Activated T-helper 2 cell treated with anti-CD3 and anti-CD28 coated beads, Interferon-gamma antibody, Interleukin-2, Interleukin-4, amounts not matched to agents 10 μg/mL and 5 μg/mL and 100 μg/mL, durations not matched to agents 14 hours and 24 hours and 36 hours (primary cell): ENCODE measurements at regions not wholly inside any gene's neighbourhood (a gene's known extent, or its start where the extent isn't known, plus 50 kb on each side); places are given as distances from the start of the nearest gene placed in this dataset.

Source experiments
- DNase-seq: peaks from one replicate; pipeline ENCODE4 v3.0.0; 2021; ENCODE audit warnings: low spot score
- H3K27ac Mint-ChIP-seq: one replicate; pipeline ENCODE4 v1.8.0; 2021; ENCODE audit warnings: mixed read lengths
- H3K27me3 Mint-ChIP-seq: one replicate; pipeline ENCODE4 v1.8.0; 2021; ENCODE audit warnings: low read depth, mixed read lengths
- H3K36me3 Mint-ChIP-seq: one replicate; pipeline ENCODE4 v1.8.0; 2021; ENCODE audit warnings: low read depth, mixed read lengths
- H3K4me1 Mint-ChIP-seq: one replicate; pipeline ENCODE4 v1.8.0; 2021; ENCODE audit warnings: low read depth, mixed read lengths
- H3K4me3 Mint-ChIP-seq: one replicate; pipeline ENCODE4 v1.8.0; 2021; ENCODE audit warnings: low read depth, mild to moderate bottlenecking, moderate library complexity, mixed read lengths
- H3K9me3 Mint-ChIP-seq: one replicate; pipeline ENCODE4 v1.8.0; 2021; ENCODE audit warnings: mixed read lengths
- intact Hi-C: fragments of 100-400 bp; cut with micrococcal nuclease; formaldehyde crosslinking; loops from one replicate; pipeline ENCODE4 v1.15.1; 2023

DNA sequence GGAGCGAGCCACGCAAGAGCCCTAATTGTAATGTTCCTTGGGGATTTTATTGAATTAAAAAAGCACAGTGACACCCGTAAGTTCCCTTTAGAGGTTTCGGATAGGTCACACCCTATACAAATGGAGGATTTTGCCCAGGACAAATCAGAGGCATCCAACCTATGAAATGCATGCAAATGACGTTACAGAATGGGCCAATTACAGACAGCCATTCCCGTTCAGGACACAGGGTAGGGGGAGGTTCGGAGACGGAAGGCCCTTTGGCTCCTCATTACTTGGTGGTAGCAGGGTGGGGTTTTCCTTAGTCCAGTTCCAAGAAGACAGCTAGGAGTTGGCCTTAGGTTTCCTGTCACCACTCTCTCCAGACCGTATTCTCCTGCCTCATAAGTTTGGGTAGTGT lies 754.1 kb downstream of the IPMK start:
- Mint-ChIP-seq H3K4me3 (no peak overlapping the region), H3K36me3 (no peaks in the 10 kb centered on the region), H3K27ac (no peak overlapping the region), H3K27me3 (no peaks in the 10 kb centered on the region), H3K9me3 (peaks cover 21% of the 10 kb centered on the region), H3K4me1 (no peaks in the 10 kb centered on the region)
- no peak for DNase-seq
- intact Hi-C loops: no loop called here

DNA sequence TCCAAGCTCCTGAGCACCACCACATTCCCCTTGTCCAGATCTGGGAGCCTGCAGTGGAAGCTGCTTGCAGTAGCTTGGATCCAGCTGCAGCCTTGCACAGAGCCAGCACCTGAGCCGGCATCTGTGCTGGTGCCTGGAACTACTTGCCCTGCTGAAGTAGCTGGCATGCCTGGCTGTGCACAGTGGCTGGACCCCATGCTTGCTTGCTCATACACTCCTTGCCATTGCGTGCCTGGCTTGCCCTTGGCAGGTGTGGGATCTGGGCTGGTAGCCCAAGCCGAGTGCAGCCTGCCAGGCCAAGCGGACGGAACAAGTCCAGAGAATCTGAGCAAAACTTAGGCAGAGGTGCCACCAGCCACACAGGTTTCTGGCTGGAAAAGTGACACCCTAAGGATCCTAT lies 759.9 kb downstream of the IPMK start:
- DNase-seq: no peak
- no peak overlapping the region for H3K27ac Mint-ChIP-seq

DNA sequence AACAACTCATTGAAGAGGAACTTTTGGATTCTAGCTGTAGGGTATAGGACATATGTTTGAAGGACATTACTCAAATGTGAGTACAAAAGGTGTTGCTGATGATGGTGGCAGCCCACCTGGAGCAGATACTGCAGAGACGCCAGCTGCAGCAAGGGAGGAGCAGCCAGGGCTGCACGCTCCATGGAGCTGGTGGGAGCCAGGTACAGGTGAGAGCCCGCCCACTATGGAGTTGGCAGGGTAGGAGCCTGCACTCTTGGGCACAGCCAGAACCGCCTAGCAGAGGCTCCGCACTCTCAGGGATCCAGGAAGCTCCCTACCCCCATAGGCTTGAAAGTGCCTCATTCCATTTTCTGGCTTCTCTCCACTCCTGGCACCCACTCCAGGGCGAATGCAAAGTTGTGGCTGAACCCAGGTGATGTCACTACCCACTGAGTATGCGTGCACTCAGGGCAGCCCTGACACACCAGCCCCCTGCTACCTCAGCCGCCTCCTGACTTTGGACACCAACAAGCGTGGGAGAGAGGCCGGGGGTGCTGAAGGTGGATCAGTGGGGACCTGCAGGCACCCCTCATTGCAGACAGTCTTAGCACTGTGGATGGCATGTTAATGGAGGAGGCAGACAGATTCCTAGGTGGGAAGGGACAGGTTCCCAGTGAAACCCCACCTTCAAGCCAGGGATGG lies 761.1 kb downstream of the IPMK start:
- Mint-ChIP-seq H3K27ac (no peak overlapping the region), H3K4me1 (no peaks in the 10 kb centered on the region), H3K36me3 (no peaks in the 10 kb centered on the region), H3K9me3 (peaks cover 3% of the 10 kb centered on the region), H3K4me3 (no peak overlapping the region), H3K27me3 (no peaks in the 10 kb centered on the region)
- intact Hi-C loops: no loop called here
- no peak for DNase-seq

More for the DNA sequence above, 759.9 kb downstream of the IPMK start:
- no peak overlapping the region for H3K4me3 Mint-ChIP-seq
- H3K36me3 Mint-ChIP-seq: no peaks in the 10 kb centered on the region
- H3K9me3 Mint-ChIP-seq: peaks cover 7% of the 10 kb centered on the region
- no peaks in the 10 kb centered on the region for H3K4me1 Mint-ChIP-seq
- intact Hi-C loops: no loop called here
- no peaks in the 10 kb centered on the region for H3K27me3 Mint-ChIP-seq

DNA sequence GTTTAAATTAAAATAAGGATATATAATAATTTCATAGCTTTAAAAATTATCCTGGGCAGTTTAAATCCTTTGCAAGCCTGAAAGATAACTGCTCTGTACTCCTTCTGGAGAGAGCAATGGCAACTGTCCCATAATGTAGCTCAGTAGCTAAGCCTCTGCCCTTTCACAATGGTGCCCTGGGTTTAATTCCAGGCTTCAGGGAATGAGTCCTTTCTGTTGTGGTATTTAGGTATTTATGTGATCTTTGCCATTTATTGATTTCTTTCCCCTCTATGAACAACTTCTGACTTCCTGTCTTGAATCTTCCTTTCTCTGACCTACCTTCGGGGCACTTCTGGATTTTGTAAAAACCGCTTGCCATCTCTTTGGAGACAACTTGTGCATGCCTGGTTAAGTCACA lies 773.2 kb downstream of the IPMK start:
- peaks cover 15% of the 10 kb centered on the region for H3K9me3 Mint-ChIP-seq
- H3K4me1 Mint-ChIP-seq: no peaks in the 10 kb centered on the region
- no peak overlapping the region for H3K4me3 Mint-ChIP-seq
- intact Hi-C loops: no loop called here
- no peaks in the 10 kb centered on the region for H3K27me3 Mint-ChIP-seq
- DNase-seq: no peak
- H3K36me3 Mint-ChIP-seq: no peaks in the 10 kb centered on the region
- H3K27ac Mint-ChIP-seq: no peak overlapping the region

DNA sequence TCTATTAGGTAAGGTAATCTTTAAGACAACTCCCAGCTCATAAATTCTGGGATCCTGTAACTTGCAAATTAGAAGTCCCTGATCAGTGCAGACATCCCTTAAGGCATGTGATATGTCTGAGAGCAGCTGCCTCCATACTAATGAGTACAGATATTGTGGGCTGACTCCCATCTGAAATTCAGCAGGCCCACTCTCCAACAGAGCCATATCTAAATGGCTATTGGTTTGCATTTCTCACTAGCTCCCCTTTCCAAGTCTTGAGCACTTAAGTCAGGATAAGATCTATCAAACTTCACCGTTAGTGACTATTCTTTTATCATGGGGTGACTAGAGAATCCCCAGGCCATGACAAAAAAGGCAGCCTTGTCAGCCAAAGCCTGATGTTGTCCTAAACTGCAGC lies 785.4 kb downstream of the IPMK start:
- Mint-ChIP-seq H3K4me3 (no peak overlapping the region), H3K4me1 (no peaks in the 10 kb centered on the region)
- intact Hi-C loops: no loop called here

DNA sequence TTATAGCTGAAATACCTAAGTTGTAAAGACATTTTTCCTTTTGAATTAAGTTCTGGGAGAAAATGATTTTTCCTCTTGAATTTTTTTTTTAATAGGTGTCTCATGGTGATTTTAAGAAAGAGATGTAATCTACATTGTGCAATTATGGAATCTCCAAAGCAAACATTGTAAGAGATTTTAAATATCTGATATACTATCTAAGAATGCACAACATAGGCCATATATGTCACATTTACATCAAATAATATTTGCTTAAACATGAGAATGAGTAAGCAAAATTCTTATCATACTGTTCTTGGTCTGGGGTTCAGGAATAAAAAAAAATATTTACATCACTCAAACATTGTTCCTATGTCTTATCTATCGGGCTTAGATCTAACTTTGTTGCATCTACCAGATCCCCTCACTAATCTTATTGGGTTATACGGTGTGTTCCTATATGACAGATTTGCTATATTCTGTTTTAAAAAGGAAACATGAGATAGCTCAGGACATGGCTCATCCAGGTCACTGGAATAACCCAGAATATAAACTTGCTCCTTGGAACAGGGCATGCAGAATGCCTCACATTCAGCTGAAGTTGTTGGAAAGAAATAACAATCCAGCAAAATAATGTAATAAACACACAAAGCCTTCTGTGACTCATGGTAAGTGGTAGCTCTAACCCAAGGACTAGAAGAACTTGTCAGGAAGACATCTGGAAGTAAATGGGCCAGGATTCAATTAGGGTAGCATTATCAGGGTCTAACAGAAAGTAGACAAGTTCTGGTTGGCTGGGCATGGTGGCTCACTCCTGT lies 794.7 kb downstream of the IPMK start:
- H3K4me1 Mint-ChIP-seq: no peaks in the 10 kb centered on the region
- no peaks in the 10 kb centered on the region for H3K36me3 Mint-ChIP-seq
- H3K9me3 Mint-ChIP-seq: no peaks in the 10 kb centered on the region
- no peak for DNase-seq
- H3K4me3 Mint-ChIP-seq: no peak overlapping the region
- no peaks in the 10 kb centered on the region for H3K27me3 Mint-ChIP-seq
- intact Hi-C loops: no loop called here
- no peak overlapping the region for H3K27ac Mint-ChIP-seq

More for the DNA sequence above, 785.4 kb downstream of the IPMK start:
- DNase-seq: no peak
- no peak overlapping the region for H3K27ac Mint-ChIP-seq
- H3K36me3 Mint-ChIP-seq: no peaks in the 10 kb centered on the region
- no peaks in the 10 kb centered on the region for H3K27me3 Mint-ChIP-seq
- peaks cover 16% of the 10 kb centered on the region for H3K9me3 Mint-ChIP-seq

DNA sequence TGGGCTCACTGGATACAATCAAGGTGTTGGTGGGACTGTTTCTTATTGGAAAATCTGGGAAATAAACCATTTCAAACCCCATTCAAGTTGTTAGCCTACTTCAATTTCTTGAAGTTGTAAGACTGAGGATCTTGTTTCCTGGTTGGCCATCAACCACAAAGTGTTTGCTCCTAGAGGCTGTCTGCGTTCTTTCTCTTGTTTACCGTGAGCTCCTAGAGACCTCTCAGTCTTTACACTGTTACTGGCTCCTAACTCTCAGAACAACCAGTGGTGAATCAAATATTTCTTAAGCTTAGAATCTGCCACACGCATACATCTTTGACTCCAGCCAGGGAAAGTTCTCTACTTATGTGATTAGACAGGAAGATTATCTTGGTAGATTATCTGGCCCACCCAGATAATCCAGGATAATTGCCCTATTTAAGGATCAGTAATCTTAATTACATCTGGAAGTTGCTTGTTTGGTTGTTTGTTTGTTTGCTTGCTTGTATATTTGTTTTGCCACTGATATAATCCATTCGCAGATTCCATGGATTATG lies 798.7 kb downstream of the IPMK start:
- intact Hi-C loops: no loop called here
- Mint-ChIP-seq H3K27ac (no peak overlapping the region), H3K27me3 (no peaks in the 10 kb centered on the region), H3K4me1 (no peaks in the 10 kb centered on the region), H3K4me3 (no peak overlapping the region), H3K36me3 (no peaks in the 10 kb centered on the region), H3K9me3 (no peaks in the 10 kb centered on the region)
- no peak for DNase-seq

DNA sequence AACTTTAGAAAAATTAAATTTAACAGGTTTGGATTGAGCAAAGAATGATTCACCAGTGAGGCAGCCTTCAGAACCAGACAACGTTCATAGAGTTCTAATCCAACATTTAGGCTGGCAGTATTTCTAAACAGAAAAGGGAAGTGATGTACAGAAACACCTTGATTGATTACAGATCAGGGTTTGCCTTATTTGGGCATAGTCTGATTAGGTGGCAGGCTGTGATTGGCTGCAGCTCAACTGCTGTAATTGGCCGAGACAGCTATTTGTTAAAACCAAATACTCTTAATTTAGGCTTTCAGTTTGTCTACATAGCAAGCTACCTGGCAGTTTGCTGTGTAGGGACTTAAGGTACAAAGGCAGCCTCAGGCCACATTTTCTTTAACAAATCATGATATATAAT lies 802.5 kb downstream of the IPMK start:
- Mint-ChIP-seq H3K4me1 (no peaks in the 10 kb centered on the region), H3K27ac (no peak overlapping the region), H3K9me3 (no peaks in the 10 kb centered on the region), H3K27me3 (no peaks in the 10 kb centered on the region), H3K4me3 (no peak overlapping the region), H3K36me3 (no peaks in the 10 kb centered on the region)
- no peak for DNase-seq
- intact Hi-C loops: no loop called here

DNA sequence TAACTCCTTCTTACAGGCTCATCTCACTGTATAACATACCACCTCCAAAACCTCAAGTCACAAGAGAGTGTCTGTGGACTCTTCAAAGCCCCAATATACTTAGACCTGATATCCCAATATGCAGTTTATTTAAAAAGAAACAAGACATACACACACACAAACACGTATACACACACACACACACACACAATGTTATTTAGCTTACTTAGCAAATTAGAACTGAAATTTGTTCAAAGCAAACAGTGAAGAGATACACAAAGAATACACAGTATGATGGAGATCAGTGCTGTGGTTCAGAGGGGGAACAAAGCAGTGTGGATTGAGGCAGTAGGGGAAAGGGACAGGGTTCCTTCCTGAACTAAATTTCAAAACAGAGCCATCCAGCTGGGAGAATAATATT lies 807.2 kb downstream of the IPMK start:
- H3K27me3 Mint-ChIP-seq: no peaks in the 10 kb centered on the region
- intact Hi-C loops: no loop called here
- no peak for DNase-seq
- no peaks in the 10 kb centered on the region for H3K4me1 Mint-ChIP-seq
- no peak overlapping the region for H3K27ac Mint-ChIP-seq
- H3K36me3 Mint-ChIP-seq: no peaks in the 10 kb centered on the region
- no peak overlapping the region for H3K4me3 Mint-ChIP-seq
- peaks cover 7% of the 10 kb centered on the region for H3K9me3 Mint-ChIP-seq

DNA sequence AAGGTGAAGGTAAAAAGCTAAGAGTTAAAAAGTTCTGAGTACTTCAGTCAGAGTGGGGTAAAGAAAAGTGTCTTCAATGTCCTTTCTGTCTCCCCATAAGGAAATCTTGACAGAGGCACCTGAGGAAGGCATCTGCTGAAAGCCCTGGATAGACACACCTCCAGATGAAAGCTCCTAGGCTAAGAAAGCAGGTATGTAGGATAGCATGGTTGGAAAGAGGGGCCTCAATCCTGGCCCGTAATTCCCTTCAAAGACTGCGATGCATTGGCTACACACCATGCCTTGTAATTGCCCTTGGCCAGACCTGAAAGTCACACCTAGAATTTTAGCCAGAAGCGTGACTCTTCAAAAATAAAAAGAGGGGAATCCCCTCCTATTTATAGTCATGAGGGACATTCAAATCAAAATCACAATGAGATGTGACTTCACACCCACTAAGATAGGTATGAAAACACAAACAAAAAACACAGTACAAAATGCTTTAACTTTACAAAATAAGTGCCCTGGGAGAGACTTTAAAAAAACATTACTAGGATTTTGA lies 809.7 kb downstream of the IPMK start:
- Mint-ChIP-seq H3K4me3 (no peak overlapping the region), H3K27me3 (no peaks in the 10 kb centered on the region), H3K9me3 (peaks cover 7% of the 10 kb centered on the region), H3K27ac (no peak overlapping the region), H3K36me3 (no peaks in the 10 kb centered on the region), H3K4me1 (no peaks in the 10 kb centered on the region)
- no peak for DNase-seq
- intact Hi-C loops: no loop called here

DNA sequence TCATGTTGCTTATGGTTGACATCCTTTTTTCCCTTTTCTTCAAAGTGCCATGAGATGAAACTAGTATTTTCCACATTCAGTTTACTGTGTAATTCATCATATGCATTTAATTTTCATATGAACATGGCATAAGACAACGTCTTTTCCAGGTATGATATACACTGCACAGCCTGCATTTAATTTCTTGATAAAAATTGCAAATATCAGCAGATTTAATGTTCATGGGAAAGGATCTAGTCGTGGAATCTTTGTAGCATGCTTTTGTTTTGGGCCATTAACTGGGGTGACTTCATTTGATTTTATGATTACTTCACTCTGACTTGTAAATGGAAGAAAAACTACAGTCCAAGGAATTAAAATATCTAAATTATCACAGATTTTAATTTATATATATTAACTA lies 837.3 kb downstream of the IPMK start:
- H3K4me1 Mint-ChIP-seq: no peaks in the 10 kb centered on the region
- no peak overlapping the region for H3K4me3 Mint-ChIP-seq
- no peaks in the 10 kb centered on the region for H3K9me3 Mint-ChIP-seq
- H3K27ac Mint-ChIP-seq: no peak overlapping the region
- intact Hi-C loops: no loop called here
- DNase-seq: no peak
- H3K27me3 Mint-ChIP-seq: no peaks in the 10 kb centered on the region
- no peaks in the 10 kb centered on the region for H3K36me3 Mint-ChIP-seq

DNA sequence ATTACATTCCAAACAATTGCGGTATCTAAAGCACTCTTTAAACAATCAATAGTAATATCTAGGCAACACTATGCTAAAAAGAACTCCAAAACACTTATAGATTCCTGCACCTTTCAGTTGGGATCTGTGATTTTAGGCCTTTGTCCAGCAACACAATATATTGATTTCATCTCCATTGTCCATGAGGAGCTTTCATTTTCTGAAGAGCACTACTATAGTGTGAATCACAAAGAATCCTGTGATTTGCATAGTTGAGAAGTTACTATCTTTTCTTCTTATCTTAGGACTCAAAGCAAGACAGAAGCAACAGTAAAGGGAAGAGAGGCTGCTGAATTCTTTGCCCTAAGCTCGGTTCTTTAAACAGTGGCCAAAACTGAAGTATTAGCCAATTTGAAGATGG lies 846.8 kb downstream of the IPMK start:
- Mint-ChIP-seq H3K4me1 (no peaks in the 10 kb centered on the region), H3K4me3 (no peak overlapping the region), H3K27ac (no peak overlapping the region), H3K9me3 (peaks cover 7% of the 10 kb centered on the region), H3K36me3 (no peaks in the 10 kb centered on the region), H3K27me3 (no peaks in the 10 kb centered on the region)
- DNase-seq: no peak
- intact Hi-C loops: no loop called here

DNA sequence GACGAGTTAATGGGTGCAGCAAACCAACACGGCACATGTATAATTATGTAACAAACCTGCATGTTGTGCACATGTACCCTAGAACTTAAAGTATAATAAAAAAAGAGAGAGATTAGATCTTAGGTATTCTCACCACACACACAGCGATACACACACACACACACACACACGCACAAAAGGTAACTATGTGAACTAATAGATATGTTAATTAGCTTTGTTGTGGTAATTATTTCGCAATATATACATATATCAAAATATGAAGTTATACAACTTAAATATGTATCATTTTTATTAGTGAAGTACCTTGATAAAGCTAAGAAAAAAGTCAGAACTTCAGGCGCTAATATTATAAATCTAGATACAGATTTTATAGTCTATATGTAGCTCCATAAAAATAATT lies 849.2 kb downstream of the IPMK start:
- H3K27me3 Mint-ChIP-seq: no peaks in the 10 kb centered on the region
- intact Hi-C loops: no loop called here
- no peak for DNase-seq
- no peaks in the 10 kb centered on the region for H3K4me1 Mint-ChIP-seq
- no peak overlapping the region for H3K4me3 Mint-ChIP-seq
- H3K9me3 Mint-ChIP-seq: peaks cover 17% of the 10 kb centered on the region
- H3K27ac Mint-ChIP-seq: no peak overlapping the region
- no peaks in the 10 kb centered on the region for H3K36me3 Mint-ChIP-seq
